Panc1 (cell line): ENCODE measurements at regions not wholly inside any gene's neighbourhood (a gene's known extent, or its start where the extent isn't known, plus 50 kb on each side); places are given as distances from the start of the nearest gene placed in this dataset.

Source experiments
- ATAC-seq: fragments of 200-7000 bp; cut with Tn5 transposase; 2 replicates; pipeline ENCODE4 v1.9.1; 2020; ENCODE audit warnings: mild to moderate bottlenecking, moderate library complexity
- BruUV-seq: library from RNA; stranded (reverse); fragments of 400-500 nt; replicated peaks from 2 replicates; lab custom pipeline; 2021; lab: Mats Ljungman, UMichigan
- CTCF ChIA-PET: fragments of 300-600 bp; sonication (Branson Sonifier 250); formaldehyde crosslinking; loops from one replicate; lab custom pipeline; 2022; ENCODE audit warnings: antibody characterized with exemption; lab: Charles Lee
- POLR2A ChIA-PET: fragments of 300-600 bp; sonication (Branson Sonifier 250); formaldehyde crosslinking; loops from one replicate; lab custom pipeline; 2022; ENCODE audit warnings: antibody characterized with exemption; lab: Charles Lee
- DNase-seq: peaks from one replicate; pipeline ENCODE4 v3.0.0-alpha.2; 2010; ENCODE audit warnings: low read depth, low spot score
- H3K27ac ChIP-seq: 2 replicates; pipeline ENCODE4 v1.5.1; 2011; ENCODE audit warnings: mild to moderate bottlenecking, low read length, inconsistent platforms
- H3K27me3 ChIP-seq: fragments of 200-500 bp; sonication (Bioruptor generic); 2 replicates; pipeline ENCODE4 v1.6.0; 2014; ENCODE audit warnings: low read length, inconsistent platforms; ENCODE audit not compliant: control insufficient read depth, insufficient read depth
- H3K36me3 ChIP-seq: fragments of 200-500 bp; sonication (Bioruptor generic); 2 replicates; pipeline ENCODE4 v1.5.1; 2014; ENCODE audit warnings: inconsistent platforms, mild to moderate bottlenecking, low read length, moderate library complexity; ENCODE audit not compliant: control insufficient read depth, insufficient read depth
- H3K4me1 ChIP-seq: 2 replicates; pipeline ENCODE4 v1.5.1; 2011; ENCODE audit warnings: inconsistent platforms, mild to moderate bottlenecking, low read length, moderate library complexity; ENCODE audit not compliant: control insufficient read depth, insufficient read depth
- H3K4me3 ChIP-seq, 2 experiments: 2 replicates each; pipeline ENCODE4 v1.5.1; 2011 to 2012; ENCODE audit warnings: low read depth in 2 of 2, low read length in 2 of 2, mild to moderate bottlenecking in 2 of 2, inconsistent platforms in 1 of 2, moderate library complexity in 1 of 2
- H3K9me3 ChIP-seq: fragments of 200-500 bp; sonication (Bioruptor generic); 2 replicates; pipeline ENCODE4 v1.5.1; 2014; ENCODE audit warnings: low read depth, mild to moderate bottlenecking, inconsistent platforms, low read length, moderate library complexity; ENCODE audit not compliant: control insufficient read depth, insufficient read depth
- POLR2AphosphoS5 ChIP-seq: IDR thresholded peaks from 2 replicates; pipeline ENCODE4 v1.6.1; 2012; ENCODE audit warnings: mild to moderate bottlenecking, low read depth, low read length, moderate library complexity
- SIN3A ChIP-seq: IDR thresholded peaks from 2 replicates; pipeline ENCODE4 v1.6.1; 2012; ENCODE audit warnings: low read depth, mild to moderate bottlenecking, low read length, moderate library complexity, borderline replicate concordance; ENCODE audit not compliant: insufficient read depth
- TCF7L2 ChIP-seq: IDR thresholded peaks from 2 replicates; pipeline ENCODE4 v1.6.1; 2011; ENCODE audit warnings: mild to moderate bottlenecking, low read depth, low read length, inconsistent platforms
- in situ Hi-C: cut with HindIII; loops from 2 replicates; pipeline ENCODE4 v1.10.0; 2016; ENCODE audit warnings: low sequenced_read_pairs, low pct_unique_long_range_greater_than_20kb
- intact Hi-C: fragments of 100-400 bp; cut with micrococcal nuclease; formaldehyde crosslinking; loops from one replicate; pipeline ENCODE4 v1.10.0; 2022; ENCODE audit not compliant: unreplicated experiment
- TF ChIP-seq, protein P1 (sequence below): fragments of 450-650 bp; IDR thresholded peaks from 2 replicates; pipeline ENCODE4 v1.5.1; 2017; ENCODE audit warnings: mild to moderate bottlenecking
- TF ChIP-seq, protein P2 (sequence below), 2 experiments: IDR thresholded peaks; 2 replicates each; pipeline ENCODE4 v1.6.1; 2011 to 2012; ENCODE audit warnings: low read depth in 2 of 2, control low read depth in 1 of 2, low read length in 1 of 2, mild to moderate bottlenecking in 1 of 2, moderate library complexity in 1 of 2; ENCODE audit not compliant: insufficient read depth in 1 of 2

DNA sequence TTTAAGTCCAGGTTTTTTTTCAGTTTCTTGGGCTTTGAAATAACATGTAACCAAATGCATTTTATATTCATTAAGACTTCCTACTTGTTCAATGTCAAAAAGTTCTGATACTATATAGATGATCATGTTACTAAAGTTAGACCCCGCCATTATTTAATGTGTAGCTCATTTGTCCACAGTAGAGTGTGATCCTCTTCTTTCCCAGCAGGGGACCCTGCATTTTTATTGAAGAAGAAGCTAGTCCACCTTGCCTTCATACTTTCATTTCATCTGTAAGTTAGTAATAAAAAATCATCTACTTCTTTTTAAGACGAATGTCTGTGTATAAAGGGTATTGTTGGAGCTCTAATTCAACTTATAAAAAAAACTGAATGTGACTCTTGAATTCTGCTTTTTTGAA is 404.6 kb downstream of the SI start:
- TF ChIP-seq, protein P1, sequence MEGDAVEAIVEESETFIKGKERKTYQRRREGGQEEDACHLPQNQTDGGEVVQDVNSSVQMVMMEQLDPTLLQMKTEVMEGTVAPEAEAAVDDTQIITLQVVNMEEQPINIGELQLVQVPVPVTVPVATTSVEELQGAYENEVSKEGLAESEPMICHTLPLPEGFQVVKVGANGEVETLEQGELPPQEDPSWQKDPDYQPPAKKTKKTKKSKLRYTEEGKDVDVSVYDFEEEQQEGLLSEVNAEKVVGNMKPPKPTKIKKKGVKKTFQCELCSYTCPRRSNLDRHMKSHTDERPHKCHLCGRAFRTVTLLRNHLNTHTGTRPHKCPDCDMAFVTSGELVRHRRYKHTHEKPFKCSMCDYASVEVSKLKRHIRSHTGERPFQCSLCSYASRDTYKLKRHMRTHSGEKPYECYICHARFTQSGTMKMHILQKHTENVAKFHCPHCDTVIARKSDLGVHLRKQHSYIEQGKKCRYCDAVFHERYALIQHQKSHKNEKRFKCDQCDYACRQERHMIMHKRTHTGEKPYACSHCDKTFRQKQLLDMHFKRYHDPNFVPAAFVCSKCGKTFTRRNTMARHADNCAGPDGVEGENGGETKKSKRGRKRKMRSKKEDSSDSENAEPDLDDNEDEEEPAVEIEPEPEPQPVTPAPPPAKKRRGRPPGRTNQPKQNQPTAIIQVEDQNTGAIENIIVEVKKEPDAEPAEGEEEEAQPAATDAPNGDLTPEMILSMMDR = no peak; the same call in 1 of the 2 replicates
- TF ChIP-seq TCF7L2 (no peak), POLR2AphosphoS5 (no peak), SIN3A (no peak)
- TF ChIP-seq, protein P2, sequence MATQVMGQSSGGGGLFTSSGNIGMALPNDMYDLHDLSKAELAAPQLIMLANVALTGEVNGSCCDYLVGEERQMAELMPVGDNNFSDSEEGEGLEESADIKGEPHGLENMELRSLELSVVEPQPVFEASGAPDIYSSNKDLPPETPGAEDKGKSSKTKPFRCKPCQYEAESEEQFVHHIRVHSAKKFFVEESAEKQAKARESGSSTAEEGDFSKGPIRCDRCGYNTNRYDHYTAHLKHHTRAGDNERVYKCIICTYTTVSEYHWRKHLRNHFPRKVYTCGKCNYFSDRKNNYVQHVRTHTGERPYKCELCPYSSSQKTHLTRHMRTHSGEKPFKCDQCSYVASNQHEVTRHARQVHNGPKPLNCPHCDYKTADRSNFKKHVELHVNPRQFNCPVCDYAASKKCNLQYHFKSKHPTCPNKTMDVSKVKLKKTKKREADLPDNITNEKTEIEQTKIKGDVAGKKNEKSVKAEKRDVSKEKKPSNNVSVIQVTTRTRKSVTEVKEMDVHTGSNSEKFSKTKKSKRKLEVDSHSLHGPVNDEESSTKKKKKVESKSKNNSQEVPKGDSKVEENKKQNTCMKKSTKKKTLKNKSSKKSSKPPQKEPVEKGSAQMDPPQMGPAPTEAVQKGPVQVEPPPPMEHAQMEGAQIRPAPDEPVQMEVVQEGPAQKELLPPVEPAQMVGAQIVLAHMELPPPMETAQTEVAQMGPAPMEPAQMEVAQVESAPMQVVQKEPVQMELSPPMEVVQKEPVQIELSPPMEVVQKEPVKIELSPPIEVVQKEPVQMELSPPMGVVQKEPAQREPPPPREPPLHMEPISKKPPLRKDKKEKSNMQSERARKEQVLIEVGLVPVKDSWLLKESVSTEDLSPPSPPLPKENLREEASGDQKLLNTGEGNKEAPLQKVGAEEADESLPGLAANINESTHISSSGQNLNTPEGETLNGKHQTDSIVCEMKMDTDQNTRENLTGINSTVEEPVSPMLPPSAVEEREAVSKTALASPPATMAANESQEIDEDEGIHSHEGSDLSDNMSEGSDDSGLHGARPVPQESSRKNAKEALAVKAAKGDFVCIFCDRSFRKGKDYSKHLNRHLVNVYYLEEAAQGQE (IDR thresholded peaks at IDR 0.05; ENCODE audit: insufficient read depth in 1 of 2, low read depth in 2 of 2, low read length in 1 of 2) = no peak
- no peaks in the 10 kb centered on the region for H3K9me3 ChIP-seq
- no peaks in the 10 kb centered on the region for H3K27me3 ChIP-seq
- no TSS peak for BruUV-seq
- no peaks in the 10 kb centered on the region for H3K4me1 ChIP-seq
- DNase-seq (no peak), ATAC-seq (no peak)
- intact Hi-C loops (no loop called here), in situ Hi-C loops (no loop called here)
- H3K36me3 ChIP-seq = no peaks in the 10 kb centered on the region
- CTCF ChIA-PET = no interaction called here
- H3K4me3 ChIP-seq = no peak overlapping the region
- POLR2A ChIA-PET = no interaction called here
- H3K27ac ChIP-seq = no peak overlapping the region

DNA sequence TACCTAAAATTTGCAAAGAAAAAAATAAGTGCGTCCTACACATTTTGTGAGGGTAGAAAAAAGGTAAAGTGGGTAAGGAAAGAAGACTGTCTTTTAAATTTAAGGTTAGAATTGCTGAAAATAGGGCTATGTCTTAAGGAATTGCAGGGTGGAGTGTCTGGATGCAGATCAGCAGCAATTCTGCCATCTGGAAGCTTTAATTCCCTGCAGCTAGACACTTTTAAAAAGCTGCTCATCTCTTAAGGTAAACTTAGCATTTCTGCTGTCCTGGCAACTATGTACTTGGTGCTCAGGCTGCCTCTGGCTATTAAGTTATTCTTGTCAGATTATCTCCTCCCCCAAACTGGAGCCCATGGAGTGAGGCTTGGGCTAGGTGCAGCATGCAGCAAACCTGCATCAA is 420.2 kb downstream of the SI start:
- TF ChIP-seq TCF7L2 = no peak
- TF ChIP-seq, protein P1 = no peak
- TF ChIP-seq POLR2AphosphoS5 = no peak
- TF ChIP-seq SIN3A = no peak
- TF ChIP-seq, protein P2 (IDR thresholded peaks at IDR 0.05; ENCODE audit: insufficient read depth in 1 of 2, low read depth in 2 of 2, low read length in 1 of 2) = no peak
- Histone ChIP-seq H3K36me3 (no peaks in the 10 kb centered on the region), H3K9me3 (no peaks in the 10 kb centered on the region), H3K4me3 (no peak overlapping the region), H3K4me1 (no peaks in the 10 kb centered on the region), H3K27ac (no peak overlapping the region), H3K27me3 (no peaks in the 10 kb centered on the region)
- ATAC-seq (no peak), DNase-seq (no peak)
- no TSS peak for BruUV-seq
- ChIA-PET CTCF (no interaction called here), POLR2A (no interaction called here)
- intact Hi-C loops = no loop called here
- in situ Hi-C loops = no loop called here
